SK-N-MC (cell line): ENCODE measurements at regions not wholly inside any gene's neighbourhood (a gene's known extent, or its start where the extent isn't known, plus 50 kb on each side); places are given as distances from the start of the nearest gene placed in this dataset.
"Not testable (repeated sequence)": the region's sequence is repeated elsewhere in the genome, so short reads cannot be mapped to it uniquely, and the experiment has no call there.

Experiments used
- EZH2 ChIP-seq: fragments of 200-600 bp; sonication (generic); IDR thresholded peaks from one replicate; pipeline ENCODE4 v1.6.1; 2017; ENCODE audit warnings: antibody characterized with exemption
- FOXP2 ChIP-seq: optimal IDR thresholded peaks from 2 replicates; pipeline ENCODE3; 2011; ENCODE audit warnings: mild to moderate bottlenecking, moderate library complexity; ENCODE audit not compliant: insufficient read depth; ENCODE audit errors: extremely low read length, control extremely low read depth
- POLR2AphosphoS5 ChIP-seq: IDR thresholded peaks from 2 replicates; pipeline ENCODE4 v1.6.1; 2012; ENCODE audit warnings: mild to moderate bottlenecking, low read depth, low read length, borderline replicate concordance

DNA sequence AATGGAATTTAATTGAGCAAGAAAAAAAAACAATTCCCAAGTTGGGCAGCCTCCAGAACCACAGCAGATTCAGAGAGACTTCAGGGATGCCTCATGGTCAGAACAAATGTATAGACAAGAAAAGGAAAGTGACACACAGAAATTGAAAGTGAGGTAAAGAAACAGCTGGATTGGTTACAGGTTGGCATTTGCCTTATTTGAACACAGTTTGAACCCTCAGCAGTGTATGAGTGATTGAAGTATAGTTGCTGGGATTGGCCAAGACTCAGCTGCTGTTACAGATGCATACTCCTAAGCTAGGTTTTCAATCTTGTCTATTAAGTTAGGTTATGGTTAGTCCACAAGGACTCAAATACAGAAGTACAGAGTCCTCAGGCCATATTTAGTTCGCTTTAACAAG lies 57.9 kb upstream of the GOLGA8Q start:
- TF ChIP-seq EZH2, POLR2AphosphoS5, FOXP2: not testable (repeated sequence)
